IMR-90 (cell line): ENCODE measurements at regions not wholly inside any gene's neighbourhood (a gene's known extent, or its start where the extent isn't known, plus 50 kb on each side); places are given as distances from the start of the nearest gene placed in this dataset.

Source experiments
- CEBPB ChIP-seq: IDR thresholded peaks from 2 replicates; pipeline ENCODE4 v1.6.1; 2012; ENCODE audit warnings: low read depth, low read length, improper control_type of control experiment
- FOS ChIP-seq: fragments of 150-350 bp; IDR thresholded peaks from 2 replicates; pipeline ENCODE4 v1.6.1; 2016; ENCODE audit warnings: low read depth, low read length
- MAZ ChIP-seq: IDR thresholded peaks from 2 replicates; pipeline ENCODE4 v1.6.1; 2012; ENCODE audit warnings: low read depth, mild to moderate bottlenecking, low read length, improper control_type of control experiment, moderate library complexity, borderline replicate concordance
- POLR2A ChIP-seq: IDR thresholded peaks from 2 replicates; pipeline ENCODE4 v1.6.1; 2012; ENCODE audit warnings: mild to moderate bottlenecking, low read depth, low read length
- RAD21 ChIP-seq: IDR thresholded peaks from 2 replicates; pipeline ENCODE4 v1.6.1; 2012; ENCODE audit warnings: low read length, improper control_type of control experiment
- RCOR1 ChIP-seq: IDR thresholded peaks from 2 replicates; pipeline ENCODE4 v1.6.1; 2012; ENCODE audit warnings: mild to moderate bottlenecking, low read length, improper control_type of control experiment; ENCODE audit not compliant: insufficient replicate concordance
- USF2 ChIP-seq: fragments of 150-350 bp; IDR thresholded peaks from 2 replicates; pipeline ENCODE4 v1.6.1; 2017; ENCODE audit warnings: mild to moderate bottlenecking, antibody characterized with exemption, low read length, low read depth
- TF ChIP-seq, protein P1 (sequence below): conservative IDR thresholded peaks from 2 replicates; pipeline ENCODE4 v1.5.1; 2012; ENCODE audit warnings: mild to moderate bottlenecking, low read depth, low read length, improper control_type of control experiment

DNA sequence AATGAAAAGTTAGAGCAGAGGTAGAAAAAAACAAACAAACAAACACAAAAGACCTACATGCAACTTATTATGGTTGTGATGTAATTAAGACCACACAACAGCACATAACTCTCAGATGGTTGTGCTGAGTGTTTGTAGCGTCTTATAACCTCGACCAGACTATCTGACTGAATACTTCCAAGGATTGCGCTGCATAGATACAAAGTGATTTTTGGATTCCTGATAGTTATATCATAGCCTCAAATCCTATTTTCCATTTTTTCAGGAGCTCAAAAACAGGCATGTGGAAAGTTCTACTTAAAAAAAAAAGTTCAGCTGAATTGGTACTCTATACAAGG is 236.1 kb downstream of the SPRY1 start:
- TF ChIP-seq, protein P1, sequence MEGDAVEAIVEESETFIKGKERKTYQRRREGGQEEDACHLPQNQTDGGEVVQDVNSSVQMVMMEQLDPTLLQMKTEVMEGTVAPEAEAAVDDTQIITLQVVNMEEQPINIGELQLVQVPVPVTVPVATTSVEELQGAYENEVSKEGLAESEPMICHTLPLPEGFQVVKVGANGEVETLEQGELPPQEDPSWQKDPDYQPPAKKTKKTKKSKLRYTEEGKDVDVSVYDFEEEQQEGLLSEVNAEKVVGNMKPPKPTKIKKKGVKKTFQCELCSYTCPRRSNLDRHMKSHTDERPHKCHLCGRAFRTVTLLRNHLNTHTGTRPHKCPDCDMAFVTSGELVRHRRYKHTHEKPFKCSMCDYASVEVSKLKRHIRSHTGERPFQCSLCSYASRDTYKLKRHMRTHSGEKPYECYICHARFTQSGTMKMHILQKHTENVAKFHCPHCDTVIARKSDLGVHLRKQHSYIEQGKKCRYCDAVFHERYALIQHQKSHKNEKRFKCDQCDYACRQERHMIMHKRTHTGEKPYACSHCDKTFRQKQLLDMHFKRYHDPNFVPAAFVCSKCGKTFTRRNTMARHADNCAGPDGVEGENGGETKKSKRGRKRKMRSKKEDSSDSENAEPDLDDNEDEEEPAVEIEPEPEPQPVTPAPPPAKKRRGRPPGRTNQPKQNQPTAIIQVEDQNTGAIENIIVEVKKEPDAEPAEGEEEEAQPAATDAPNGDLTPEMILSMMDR, result no peak
- TF ChIP-seq USF2 (no peak), MAZ (no peak), FOS (no peak), RCOR1 (no peak), RAD21 (no peak), CEBPB (no peak), POLR2A (no peak)
